Ectodermal cell (in vitro differentiated cells): ENCODE measurements at regions not wholly inside any gene's neighbourhood (a gene's known extent, or its start where the extent isn't known, plus 50 kb on each side); places are given as distances from the start of the nearest gene placed in this dataset.

Experiments
- H3K27ac ChIP-seq: 2 replicates; pipeline ENCODE4 v1.7.0; 2013; ENCODE audit warnings: mild to moderate bottlenecking, low read depth, low read length; ENCODE audit not compliant: insufficient read depth, poor library complexity, severe bottlenecking
- H3K27me3 ChIP-seq: 2 replicates; pipeline ENCODE4 v1.7.0; 2013; ENCODE audit warnings: mild to moderate bottlenecking, low read length; ENCODE audit not compliant: insufficient read depth, control insufficient read depth, poor library complexity, severe bottlenecking
- H3K36me3 ChIP-seq: one replicate; pipeline ENCODE4 v1.7.0; 2013; ENCODE audit warnings: low read length; ENCODE audit not compliant: control insufficient read depth, insufficient read depth
- H3K4me1 ChIP-seq: one replicate; pipeline ENCODE4 v1.7.0; 2013; ENCODE audit warnings: low read length; ENCODE audit not compliant: control insufficient read depth, insufficient read depth
- H3K4me3 ChIP-seq: 2 replicates; pipeline ENCODE4 v1.7.0; 2013; ENCODE audit warnings: low read depth, low read length, control low read depth; ENCODE audit not compliant: insufficient read depth
- H3K9me3 ChIP-seq: 2 replicates; pipeline ENCODE4 v1.7.0; 2013; ENCODE audit warnings: mild to moderate bottlenecking, low read length, moderate library complexity; ENCODE audit not compliant: control insufficient read depth
- WGBS, 2 experiments: methylation state at CpG; one replicate each; pipeline ENCODE4 v1.1.7; 2013; ENCODE audit warnings: missing lambda C conversion rate in 2 of 2; 5-methylcytosine and 5-hydroxymethylcytosine counted together

DNA sequence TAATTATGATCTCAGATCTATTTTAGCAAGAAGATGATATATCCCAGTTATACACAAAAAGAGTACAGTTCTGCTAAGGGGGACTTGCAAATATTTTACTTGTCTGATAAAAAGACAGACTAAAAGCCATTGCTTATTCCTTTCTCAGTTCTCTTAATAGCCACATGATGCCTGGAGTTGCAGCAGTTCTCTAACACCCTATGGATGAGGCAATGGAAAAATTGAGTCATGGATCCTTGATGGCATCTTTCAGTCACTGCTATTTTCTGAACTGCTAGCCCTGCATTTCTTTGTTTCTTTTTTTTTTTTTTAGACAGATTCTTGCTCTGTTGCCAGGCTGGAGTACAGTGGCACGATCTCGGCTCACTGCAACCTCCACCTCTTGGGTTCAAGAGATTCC is 1956.7 kb downstream of the C4orf33 start:
- 92 to 96% methylated on average over 2 of the region's 2 CpGs for WGBS, 2 experiments
- Histone ChIP-seq H3K27ac (no peak overlapping the region), H3K27me3 (no peaks in the 10 kb centered on the region), H3K36me3 (no peaks in the 10 kb centered on the region), H3K4me3 (no peak overlapping the region), H3K4me1 (no peaks in the 10 kb centered on the region), H3K9me3 (no peaks in the 10 kb centered on the region)

DNA sequence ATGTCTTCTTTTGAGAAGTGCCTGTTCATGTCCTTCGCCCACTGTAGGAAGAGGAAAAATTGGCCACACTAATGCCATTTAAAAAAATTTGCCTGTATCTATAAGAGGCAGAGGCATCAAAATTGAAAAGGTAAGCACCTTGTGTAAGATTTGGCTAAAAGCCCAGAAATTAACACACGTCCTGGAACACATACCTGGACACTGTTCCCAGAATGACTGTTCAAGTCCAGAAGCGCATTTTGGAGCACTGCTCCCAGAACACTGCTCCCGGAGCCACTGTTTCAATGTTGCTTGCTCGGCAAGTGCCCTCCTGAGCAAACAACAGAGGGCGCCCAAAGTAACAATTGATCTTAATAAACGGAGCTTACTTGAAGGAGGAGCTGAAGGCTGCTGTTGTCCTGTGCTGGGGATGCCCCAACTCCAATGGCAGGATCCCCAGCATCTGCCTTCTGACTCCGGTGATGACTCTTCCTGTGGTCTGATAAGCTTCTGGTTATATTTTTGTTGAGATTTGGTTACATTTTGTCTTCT is 1958.6 kb downstream of the C4orf33 start:
- Histone ChIP-seq H3K4me3 (no peak overlapping the region), H3K36me3 (no peaks in the 10 kb centered on the region), H3K4me1 (no peaks in the 10 kb centered on the region), H3K27ac (no peak overlapping the region), H3K9me3 (no peaks in the 10 kb centered on the region), H3K27me3 (no peaks in the 10 kb centered on the region)
- 90 to 93% methylated on average over 8 of the region's 8 CpGs for WGBS, 2 experiments

DNA sequence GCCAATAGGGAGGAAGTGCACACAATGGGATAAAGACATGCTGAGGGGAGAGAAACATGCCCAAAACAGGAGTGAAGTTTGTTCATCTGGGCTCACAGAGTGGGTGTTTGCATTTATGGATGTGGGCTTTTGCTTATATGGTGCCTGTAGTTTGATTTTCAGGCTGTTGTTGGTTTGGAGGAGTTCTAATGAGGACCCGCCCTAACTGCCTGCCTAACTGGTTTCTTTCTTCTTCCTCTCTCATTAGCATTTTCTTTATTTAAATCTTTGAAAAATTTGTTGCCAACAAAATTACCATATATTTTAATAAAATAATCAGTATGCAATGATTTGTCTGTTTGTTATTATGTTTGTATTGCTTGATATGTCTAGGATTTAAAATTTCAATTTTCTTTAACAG is 1965.8 kb downstream of the C4orf33 start:
- no peaks in the 10 kb centered on the region for H3K4me1 ChIP-seq
- H3K9me3 ChIP-seq, result no peaks in the 10 kb centered on the region
- H3K27ac ChIP-seq, result no peak overlapping the region
- H3K36me3 ChIP-seq, result no peaks in the 10 kb centered on the region
- H3K4me3 ChIP-seq, result no peak overlapping the region
- no peaks in the 10 kb centered on the region for H3K27me3 ChIP-seq
- WGBS, 2 experiments, result no CpG with 5 or more reads among the region's 1 CpG

DNA sequence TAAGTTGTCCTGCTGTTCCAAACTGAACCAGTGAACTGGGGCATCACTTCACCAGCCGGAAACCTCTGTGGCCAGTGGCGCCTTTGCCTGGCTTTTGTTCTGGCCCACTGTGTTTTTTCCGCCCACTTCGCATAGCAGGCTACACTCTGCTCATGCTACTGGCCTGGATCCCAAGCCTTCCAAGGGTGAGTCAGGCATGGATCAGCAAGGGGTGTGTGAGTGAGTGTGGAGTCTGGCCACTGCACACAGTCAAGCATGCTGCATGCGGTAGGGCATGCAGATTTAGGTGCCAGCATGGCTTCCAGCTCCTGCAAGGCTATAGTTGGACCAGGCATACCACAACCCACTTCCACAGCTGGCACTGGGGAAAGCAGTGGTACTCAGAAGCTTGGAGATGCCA is 1967.9 kb downstream of the C4orf33 start:
- WGBS, 2 experiments, result 93% methylated on average over 5 of the region's 5 CpGs
- Histone ChIP-seq H3K36me3 (no peaks in the 10 kb centered on the region), H3K27me3 (no peaks in the 10 kb centered on the region), H3K4me1 (no peaks in the 10 kb centered on the region), H3K9me3 (no peaks in the 10 kb centered on the region), H3K27ac (no peak overlapping the region), H3K4me3 (no peak overlapping the region)

DNA sequence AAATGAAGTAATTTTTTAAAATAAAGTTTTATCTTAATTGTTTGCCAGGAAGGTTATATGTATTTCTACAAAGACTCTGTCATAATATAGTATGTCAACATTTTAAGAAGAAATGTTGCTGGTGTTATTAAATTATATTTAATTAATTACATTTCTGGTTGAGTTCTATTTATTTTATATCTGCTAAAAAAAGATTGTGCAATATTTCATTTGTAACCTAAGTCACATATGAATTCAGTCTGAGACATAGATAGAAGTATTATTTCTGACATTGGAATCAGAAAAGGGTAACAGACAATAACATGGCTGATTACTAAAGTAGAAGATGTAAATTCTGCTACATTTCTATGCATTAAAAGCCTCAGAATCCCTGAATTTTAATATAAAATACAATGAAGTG is 1985.1 kb downstream of the C4orf33 start:
- Histone ChIP-seq H3K9me3 (no peaks in the 10 kb centered on the region), H3K27ac (no peak overlapping the region)

DNA sequence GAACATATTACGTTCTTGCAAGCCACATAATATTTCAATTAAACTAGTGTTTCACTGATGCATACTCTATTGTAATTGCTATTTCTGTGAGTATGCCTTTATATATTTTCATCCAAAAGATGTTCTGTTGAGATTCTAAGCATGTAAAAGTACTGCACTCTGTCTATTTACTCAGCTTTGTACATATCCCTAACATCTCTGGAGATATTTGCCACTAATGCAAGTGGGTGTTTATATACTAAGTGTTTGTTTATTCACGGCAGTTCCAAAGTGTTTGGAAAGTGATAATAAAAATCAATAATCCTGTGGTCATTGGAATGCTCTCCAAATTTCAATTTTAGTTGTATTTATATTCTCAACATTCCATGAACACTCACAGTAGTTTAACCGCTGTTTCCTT is 1989.0 kb downstream of the C4orf33 start:
- no peak overlapping the region for H3K27ac ChIP-seq
- WGBS, 2 experiments, result 100% methylated on average over 1 to 3 of the region's 3 CpGs
- H3K9me3 ChIP-seq, result no peaks in the 10 kb centered on the region
- no peak overlapping the region for H3K4me3 ChIP-seq
- H3K36me3 ChIP-seq, result no peaks in the 10 kb centered on the region
- H3K4me1 ChIP-seq, result no peaks in the 10 kb centered on the region
- H3K27me3 ChIP-seq, result no peaks in the 10 kb centered on the region

More for the DNA sequence above, 1985.1 kb downstream of the C4orf33 start:
- Histone ChIP-seq H3K36me3 (no peaks in the 10 kb centered on the region), H3K4me3 (no peak overlapping the region), H3K4me1 (no peaks in the 10 kb centered on the region), H3K27me3 (no peaks in the 10 kb centered on the region)

DNA sequence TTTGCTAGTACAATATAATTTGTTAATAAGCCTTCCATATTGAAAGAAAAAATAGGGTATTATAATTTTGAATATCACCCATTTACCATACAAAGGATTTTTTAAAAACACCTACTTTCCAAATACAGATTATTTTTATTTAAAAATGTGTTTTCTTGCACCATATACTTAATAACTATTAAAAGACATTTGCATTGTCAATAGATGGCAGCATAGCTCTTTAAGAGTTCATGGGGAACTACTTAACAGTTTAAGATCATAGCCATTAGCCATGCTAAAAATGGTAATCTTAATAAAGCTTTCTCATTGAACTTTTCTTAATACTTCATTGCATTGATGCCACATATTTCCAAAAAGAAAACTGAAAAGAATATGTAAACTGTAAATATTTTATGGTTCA is 1995.9 kb downstream of the C4orf33 start:
- Histone ChIP-seq H3K9me3 (no peaks in the 10 kb centered on the region), H3K27me3 (no peaks in the 10 kb centered on the region), H3K36me3 (no peaks in the 10 kb centered on the region), H3K4me1 (no peaks in the 10 kb centered on the region), H3K27ac (no peak overlapping the region), H3K4me3 (no peak overlapping the region)

DNA sequence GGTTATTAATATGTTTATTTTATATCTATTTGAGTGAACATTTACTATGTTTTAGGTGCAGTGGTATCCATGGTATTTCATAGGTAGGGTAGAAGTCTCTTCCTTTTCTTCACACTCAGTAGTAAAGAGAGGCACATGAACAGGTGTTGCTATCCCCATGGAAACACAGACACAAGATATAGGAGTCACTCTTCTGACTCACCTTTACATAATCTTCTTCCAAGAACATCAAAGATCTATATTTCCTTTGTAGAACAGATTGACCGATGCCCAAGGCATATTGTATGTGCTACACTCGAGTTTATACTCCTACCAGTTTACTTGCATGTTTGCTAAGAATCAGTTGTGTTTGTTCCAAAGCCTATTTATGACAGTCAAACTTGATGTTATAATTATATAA is 1997.4 kb downstream of the C4orf33 start:
- Histone ChIP-seq H3K9me3 (no peaks in the 10 kb centered on the region), H3K27me3 (no peaks in the 10 kb centered on the region), H3K4me3 (no peak overlapping the region), H3K36me3 (no peaks in the 10 kb centered on the region), H3K4me1 (no peaks in the 10 kb centered on the region), H3K27ac (no peak overlapping the region)
- WGBS, 2 experiments, result 100% methylated on average over 2 of the region's 2 CpGs

DNA sequence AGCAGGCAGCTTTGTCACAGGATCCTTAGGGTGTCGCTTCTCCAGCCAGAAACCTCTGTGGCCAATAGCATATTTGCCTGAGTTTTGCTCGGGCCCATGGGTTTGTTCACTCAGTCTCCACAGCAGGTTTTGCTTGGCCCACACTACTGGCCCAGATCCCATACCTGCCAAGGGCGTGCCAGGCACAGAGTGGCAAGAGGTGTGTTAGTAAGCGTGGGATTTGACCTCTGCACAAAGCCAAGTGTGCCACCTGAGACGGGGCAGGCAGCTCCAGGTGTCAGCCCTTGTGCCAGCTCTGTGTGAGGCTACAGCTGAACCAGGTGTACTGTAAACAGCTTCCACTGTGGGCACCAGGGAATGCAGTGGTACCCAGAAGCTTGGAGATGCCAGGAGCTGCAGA is 2003.0 kb downstream of the C4orf33 start:
- Histone ChIP-seq H3K4me3 (no peak overlapping the region), H3K27ac (no peak overlapping the region), H3K9me3 (no peaks in the 10 kb centered on the region), H3K27me3 (no peaks in the 10 kb centered on the region), H3K4me1 (no peaks in the 10 kb centered on the region), H3K36me3 (no peaks in the 10 kb centered on the region)
- WGBS, 2 experiments, result 91 to 93% methylated on average over 5 of the region's 5 CpGs

DNA sequence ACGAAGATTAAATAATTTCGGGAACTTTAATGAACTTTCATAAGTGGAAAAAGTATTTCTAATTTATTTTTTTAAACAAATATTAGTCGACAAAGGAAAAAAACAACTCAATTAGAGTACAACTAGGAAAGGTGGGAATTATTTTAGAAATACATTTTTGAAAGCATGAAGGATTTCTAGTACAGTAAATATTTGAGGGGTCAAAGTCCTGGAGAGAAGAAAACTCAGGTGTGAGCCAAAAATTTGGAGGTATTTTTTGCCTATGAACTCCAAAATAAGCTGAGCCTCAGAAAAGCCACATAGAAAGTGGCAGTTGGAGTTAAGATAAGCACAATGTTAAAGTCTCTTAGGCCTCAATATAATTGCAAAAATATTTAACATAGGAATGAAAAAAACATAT is 2017.3 kb downstream of the C4orf33 start:
- Histone ChIP-seq H3K4me3 (no peak overlapping the region), H3K36me3 (no peaks in the 10 kb centered on the region), H3K9me3 (no peaks in the 10 kb centered on the region), H3K27ac (no peak overlapping the region), H3K4me1 (no peaks in the 10 kb centered on the region), H3K27me3 (no peaks in the 10 kb centered on the region)
- WGBS, 2 experiments, result 100% methylated on average over 2 of the region's 3 CpGs; no CpG with 5 or more reads in 1 of the 2 experiments

DNA sequence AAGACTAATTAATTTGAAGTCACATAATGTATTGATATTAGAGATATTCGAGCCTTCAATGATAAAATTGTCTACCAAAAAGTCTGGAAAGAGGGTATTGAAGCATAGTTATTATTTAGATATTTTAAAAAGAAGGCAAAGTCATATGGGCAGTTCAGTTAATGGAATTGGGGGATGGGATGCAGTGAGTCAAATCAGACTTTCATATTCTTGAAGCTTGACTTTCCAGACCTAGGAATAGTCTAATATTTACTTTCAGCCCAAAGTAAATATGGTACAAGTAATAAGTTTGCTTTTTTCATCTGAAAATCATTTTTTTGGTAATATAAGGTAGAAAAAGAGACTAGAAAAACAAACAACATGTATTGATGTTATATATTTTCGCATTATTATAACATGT is 2017.8 kb downstream of the C4orf33 start:
- H3K4me1 ChIP-seq, result no peaks in the 10 kb centered on the region
- 82% methylated on average over 1 of the region's 2 CpGs; no CpG with 5 or more reads in 1 of the 2 experiments for WGBS, 2 experiments
- H3K9me3 ChIP-seq, result no peaks in the 10 kb centered on the region
- H3K4me3 ChIP-seq, result no peak overlapping the region
- no peaks in the 10 kb centered on the region for H3K36me3 ChIP-seq
- no peak overlapping the region for H3K27ac ChIP-seq
- H3K27me3 ChIP-seq, result no peaks in the 10 kb centered on the region
